ENCODE measurements at regions not wholly inside any gene's neighbourhood (a gene's known extent, or its start where the extent isn't known, plus 50 kb on each side); places are given as distances from the start of the nearest gene placed in this dataset.

- Histone ChIP-seq H3K9me3 (ENCODE audit: low read depth, low read length, poor library complexity, severe bottlenecking) (no peaks in the 10 kb centered on the region), H3K27ac (ENCODE audit: low read depth, low read length, poor library complexity, severe bottlenecking) (no peak overlapping the region), H3K27me3 (replicated peaks; ENCODE audit: insufficient read depth, low read depth, low read length, poor library complexity) (no peaks in the 10 kb centered on the region), H3K4me1 (ENCODE audit: insufficient read depth, low read length, poor library complexity, severe bottlenecking) (peaks cover 9% of the 10 kb centered on the region), H3K4me3 (ENCODE audit: low read depth, low read length, poor library complexity, severe bottlenecking) (no peak overlapping the region), H3K36me3 (ENCODE audit: insufficient read depth, low read length, poor library complexity, severe bottlenecking) (no peaks in the 10 kb centered on the region)
- DNase-seq (ENCODE audit: low spot score), result peak; percentile 21
- ChIA-PET POLR2A (ENCODE audit: low non-redundant PET) (no interaction called here), CTCF (no interaction called here)
- TF ChIP-seq CTCF (conservative IDR thresholded peaks at IDR 0.05; ENCODE audit: low read depth, low read length), result peak; percentile 35; the same call in 1 of the 2 replicates
- TF ChIP-seq EZH2 (IDR thresholded peaks at IDR 0.05; ENCODE audit: borderline replicate concordance, low read depth, low read length, poor library complexity, severe bottlenecking), result no peak
- intact Hi-C loops (cut with micrococcal nuclease; ENCODE audit: unreplicated experiment), result no loop called here
- no TSS peak for BruUV-seq (replicated peaks)
These were observed 552.8 kb upstream of the CITED2 start for GRCh38 chr6:139927236-139927635.

- CTCF ChIA-PET, result no interaction called here
- intact Hi-C loops (cut with micrococcal nuclease; ENCODE audit: unreplicated experiment), result no loop called here
These were observed 552.3 kb upstream of the CITED2 start for GRCh38 chr6:139926711-139927110.

GRCh38 chr6:139925894-139926641, 551.6 kb upstream of the CITED2 start:
- Histone ChIP-seq H3K4me1 (ENCODE audit: insufficient read depth, low read length, poor library complexity, severe bottlenecking) (peaks cover 9% of the 10 kb centered on the region), H3K27ac (ENCODE audit: low read depth, low read length, poor library complexity, severe bottlenecking) (no peak overlapping the region), H3K9me3 (ENCODE audit: low read depth, low read length, poor library complexity, severe bottlenecking) (no peaks in the 10 kb centered on the region), H3K27me3 (replicated peaks; ENCODE audit: insufficient read depth, low read depth, low read length, poor library complexity) (no peaks in the 10 kb centered on the region), H3K36me3 (ENCODE audit: insufficient read depth, low read length, poor library complexity, severe bottlenecking) (no peaks in the 10 kb centered on the region), H3K4me3 (ENCODE audit: low read depth, low read length, poor library complexity, severe bottlenecking) (no peak overlapping the region)
- no peak for TF ChIP-seq CTCF (conservative IDR thresholded peaks at IDR 0.05; ENCODE audit: low read depth, low read length)
- TF ChIP-seq EZH2 (IDR thresholded peaks at IDR 0.05; ENCODE audit: borderline replicate concordance, low read depth, low read length, poor library complexity, severe bottlenecking), result no peak
- intact Hi-C loops (cut with micrococcal nuclease; ENCODE audit: unreplicated experiment), result no loop called here
- ChIA-PET CTCF (no interaction called here), POLR2A (ENCODE audit: low non-redundant PET) (no interaction called here)
- BruUV-seq (replicated peaks), result no TSS peak
- peak; percentile 26 for DNase-seq (ENCODE audit: low spot score)

More at GRCh38 chr6:139926711-139927110, 552.3 kb upstream of the CITED2 start:
- no peaks in the 10 kb centered on the region for H3K27me3 ChIP-seq (replicated peaks; ENCODE audit: insufficient read depth, low read depth, low read length, poor library complexity)
- POLR2A ChIA-PET (ENCODE audit: low non-redundant PET), result no interaction called here
- H3K27ac ChIP-seq (ENCODE audit: low read depth, low read length, poor library complexity, severe bottlenecking), result no peak overlapping the region
- H3K4me1 ChIP-seq (ENCODE audit: insufficient read depth, low read length, poor library complexity, severe bottlenecking), result peaks cover 9% of the 10 kb centered on the region
- H3K36me3 ChIP-seq (ENCODE audit: insufficient read depth, low read length, poor library complexity, severe bottlenecking), result no peaks in the 10 kb centered on the region
- TF ChIP-seq EZH2 (IDR thresholded peaks at IDR 0.05; ENCODE audit: borderline replicate concordance, low read depth, low read length, poor library complexity, severe bottlenecking) (no peak), CTCF (conservative IDR thresholded peaks at IDR 0.05; ENCODE audit: low read depth, low read length) (no peak)
- BruUV-seq (replicated peaks), result no TSS peak
- H3K4me3 ChIP-seq (ENCODE audit: low read depth, low read length, poor library complexity, severe bottlenecking), result no peak overlapping the region
- H3K9me3 ChIP-seq (ENCODE audit: low read depth, low read length, poor library complexity, severe bottlenecking), result no peaks in the 10 kb centered on the region
- DNase-seq (ENCODE audit: low spot score), result no peak

Measured in A673 (cell line).